ENCODE measurements at regions not wholly inside any gene's neighbourhood (a gene's known extent, or its start where the extent isn't known, plus 50 kb on each side); places are given as distances from the start of the nearest gene placed in this dataset.

- DNase-seq = no peak
Measured at GRCh38 chr10:128318913-128319312, 192.7 kb upstream of the MKI67 start.

- no peak for DNase-seq
Measured at GRCh38 chr10:128322106-128322505, 195.9 kb upstream of the MKI67 start.

GRCh38 chr10:128322950-128323349, 196.7 kb upstream of the MKI67 start:
- no peak for DNase-seq

- no peak for DNase-seq
Measured at GRCh38 chr10:128324058-128324827, 198.0 kb upstream of the MKI67 start.

GRCh38 chr10:128325788-128326187, 199.6 kb upstream of the MKI67 start:
- DNase-seq = no peak

- DNase-seq = no peak
Measured at GRCh38 chr10:128326251-128326650, 200.0 kb upstream of the MKI67 start.

GRCh38 chr10:128326851-128327250, 200.6 kb upstream of the MKI67 start:
- DNase-seq = no peak

- no peak for DNase-seq
Measured at GRCh38 chr10:128336401-128336800, 210.2 kb upstream of the MKI67 start.

GRCh38 chr10:128337860-128338378, 211.7 kb upstream of the MKI67 start:
- no peak for DNase-seq

GRCh38 chr10:128338951-128339350, 212.7 kb upstream of the MKI67 start:
- no peak for DNase-seq

GRCh38 chr10:128339753-128340152, 213.5 kb upstream of the MKI67 start:
- DNase-seq = no peak

GRCh38 chr10:128345353-128345752, 219.1 kb upstream of the MKI67 start:
- DNase-seq = no peak

GRCh38 chr10:128360783-128361182, 234.6 kb upstream of the MKI67 start:
- no peak for DNase-seq

- no peak for DNase-seq
Measured at GRCh38 chr10:128361487-128361886, 235.3 kb upstream of the MKI67 start.

GRCh38 chr10:128362514-128362913, 236.3 kb upstream of the MKI67 start:
- DNase-seq = no peak

- DNase-seq = no peak
Measured at GRCh38 chr10:128364631-128365030, 238.4 kb upstream of the MKI67 start.

- DNase-seq = no peak
Measured at GRCh38 chr10:128365156-128365725, 239.0 kb upstream of the MKI67 start.

- no peak for DNase-seq
Measured at GRCh38 chr10:128367807-128368206, 241.6 kb upstream of the MKI67 start.

- DNase-seq = no peak
Measured at GRCh38 chr10:128369101-128369650, 243.0 kb upstream of the MKI67 start.

- DNase-seq = no peak
Measured at GRCh38 chr10:128373071-128373749, 247.0 kb upstream of the MKI67 start.

- no peak for DNase-seq
Measured at GRCh38 chr10:128373831-128374230, 247.6 kb upstream of the MKI67 start.

GRCh38 chr10:128375171-128375570, 248.9 kb upstream of the MKI67 start:
- no peak for DNase-seq

- no peak for DNase-seq
Measured at GRCh38 chr10:128377364-128377987, 251.3 kb upstream of the MKI67 start.

Data from activated CD8-positive, alpha-beta memory T cell treated with anti-CD3 and anti-CD28 coated beads, Interleukin-2, amount 50 U/mL, for 48 hours (primary cell).